Right lobe of liver (tissue), 6 donors: ENCODE measurements at regions not wholly inside any gene's neighbourhood (a gene's known extent, or its start where the extent isn't known, plus 50 kb on each side); places are given as distances from the start of the nearest gene placed in this dataset.

Source experiments
- ATAC-seq, 4 donors: fragments of 200-7000 bp; cut with Tn5 transposase; one replicate each; pipeline ENCODE4 v1.9.1; 2020; ENCODE audit warnings: mild to moderate bottlenecking in 4 of 4, moderate library complexity in 4 of 4
- DNase-seq, 3 donors: peaks; one replicate each; pipeline ENCODE4 v3.0.0-alpha.2; 2020
- H3K27ac ChIP-seq, 3 donors: fragments of 200-600 bp; one replicate each; pipeline ENCODE4 v1.8.0; 2022
- H3K27me3 ChIP-seq, 2 donors: fragments of 200-600 bp; one replicate each; pipeline ENCODE4 v1.8.0; 2022
- H3K36me3 ChIP-seq, 4 donors: fragments of 200-600 bp; sonication (generic) in 1 of 4; one replicate each; pipeline versions ENCODE4 v1.5.1 to v1.8.0; 2017 to 2022; ENCODE audit warnings: control low read depth in 1 of 4
- H3K4me1 ChIP-seq, 4 donors: fragments of 200-600 bp; sonication (generic) in 1 of 4; one replicate each; pipeline versions ENCODE4 v1.5.1 to v1.8.0; 2017 to 2022; ENCODE audit warnings: control low read depth in 1 of 4
- H3K4me3 ChIP-seq, 3 donors: fragments of 200-600 bp; one replicate each; pipeline ENCODE4 v1.8.0; 2022
- H3K9me3 ChIP-seq, 4 donors: fragments of 200-600 bp; sonication (generic) in 1 of 4; one replicate each; pipeline versions ENCODE4 v1.5.1 to v1.8.0; 2017 to 2022; ENCODE audit warnings: control low read depth in 1 of 4
- CTCF ChIP-seq, 4 donors: fragments of 200-600 bp in 3 of 4; fragments of 450-650 bp in 1 of 4; IDR thresholded peaks; one replicate each; pipeline versions ENCODE4 v1.5.1 to v1.8.0; 2016 to 2022; ENCODE audit warnings: antibody characterized with exemption in 4 of 4, mild to moderate bottlenecking in 2 of 4
- POLR2A ChIP-seq: fragments of 450-650 bp; IDR thresholded peaks from one replicate; pipeline ENCODE4 v1.6.1; 2017; ENCODE audit warnings: antibody characterized with exemption, mild to moderate bottlenecking
- WGBS: methylation state at CpG from one replicate; pipeline ENCODE4 v1.1.6; 2018; ENCODE audit warnings: low coverage, low lambda C conversion rate; ENCODE audit not compliant: insufficient coverage; ENCODE audit errors: missing lambda C conversion rate; 5-methylcytosine and 5-hydroxymethylcytosine counted together
- intact Hi-C, 2 donors: fragments of 100-400 bp; cut with DNase I; formaldehyde crosslinking; loops; one replicate each; pipeline versions ENCODE4 v1.11.2 to v1.14.1; 2022
- donor health status: DM: no; HTN: yes; CAD: no.
- donor health status: DM: no; HTN: no; CAD: no.
- donor health status: DM: no; HTN: no; CAD: no.
- donor health status: DM: no; HTN: yes; CAD: no.
- donor health status: DM: no; HTN: yes; CAD: no.

- Histone ChIP-seq H3K4me3 (no peak overlapping the region), H3K36me3 (no peaks in the 10 kb centered on the region), H3K4me1 (no peaks in the 10 kb centered on the region), H3K27me3 (no peaks in the 10 kb centered on the region), H3K27ac (no peak overlapping the region), H3K9me3 (no peaks in the 10 kb centered on the region)
- TF ChIP-seq POLR2A (no peak), CTCF (IDR thresholded peaks at IDR 0.05) (no peak)
- DNase-seq (no peak), ATAC-seq (no peak)
- intact Hi-C loops: no loop called here
- 66% methylated on average over 3 of the region's 3 CpGs for WGBS
Measured at GRCh38 chr7:15105711-15106110, 203.2 kb upstream of the DGKB start.

- TF ChIP-seq CTCF (IDR thresholded peaks at IDR 0.05): no peak
- TF ChIP-seq POLR2A: no peak
- no peaks in the 10 kb centered on the region for H3K4me1 ChIP-seq
- ATAC-seq (no peak), DNase-seq (no peak)
- intact Hi-C loops: no loop called here
- no peak overlapping the region for H3K4me3 ChIP-seq
- no peaks in the 10 kb centered on the region for H3K9me3 ChIP-seq
- 44% methylated on average over 1 of the region's 1 CpG for WGBS
- H3K36me3 ChIP-seq: no peaks in the 10 kb centered on the region
- H3K27me3 ChIP-seq: no peaks in the 10 kb centered on the region
- H3K27ac ChIP-seq: no peak overlapping the region
Measured at GRCh38 chr7:15104411-15105092, 202.0 kb upstream of the DGKB start.

- TF ChIP-seq CTCF (IDR thresholded peaks at IDR 0.05): no peak
- TF ChIP-seq POLR2A: no peak
- no peak for DNase-seq
- Histone ChIP-seq H3K9me3 (no peaks in the 10 kb centered on the region), H3K4me1 (no peaks in the 10 kb centered on the region), H3K27me3 (no peaks in the 10 kb centered on the region), H3K4me3 (no peak overlapping the region), H3K27ac (no peak overlapping the region), H3K36me3 (no peaks in the 10 kb centered on the region)
- intact Hi-C loops: no loop called here
- ATAC-seq: no peak
Measured at GRCh38 chr7:15099074-15099473, 196.5 kb upstream of the DGKB start.

- Histone ChIP-seq H3K9me3 (no peaks in the 10 kb centered on the region), H3K27me3 (no peaks in the 10 kb centered on the region), H3K4me3 (no peak overlapping the region), H3K36me3 (no peaks in the 10 kb centered on the region), H3K4me1 (no peaks in the 10 kb centered on the region), H3K27ac (no peak overlapping the region)
- intact Hi-C loops: no loop called here
- DNase-seq (no peak), ATAC-seq (no peak)
- WGBS: 0% methylated on average over 2 of the region's 4 CpGs
- no peak for TF ChIP-seq POLR2A
- TF ChIP-seq CTCF (IDR thresholded peaks at IDR 0.05): no peak
Measured at GRCh38 chr7:15096853-15097252, 194.3 kb upstream of the DGKB start.

DNA sequence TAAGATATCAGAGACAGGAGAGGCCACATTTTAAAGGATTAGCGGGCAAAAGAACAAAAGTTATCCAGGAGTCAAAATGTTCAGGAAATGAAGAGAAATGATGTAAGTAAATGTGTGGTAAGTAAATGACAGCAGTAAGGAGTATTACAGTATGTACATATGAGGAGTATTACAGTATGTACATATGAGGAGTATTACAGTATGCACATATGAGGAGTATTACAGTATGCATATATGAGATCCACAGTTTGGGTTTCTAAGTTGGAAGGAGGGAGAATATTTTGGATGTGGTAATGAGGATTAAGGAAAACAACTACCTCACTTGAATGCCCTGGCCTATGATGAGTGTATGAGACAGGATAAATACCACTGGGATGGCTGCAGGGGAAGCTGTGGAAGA lies 192.4 kb upstream of the DGKB start:
- intact Hi-C loops: no loop called here
- no peak for TF ChIP-seq POLR2A
- TF ChIP-seq CTCF (IDR thresholded peaks at IDR 0.05): no peak
- no peak overlapping the region for H3K4me3 ChIP-seq
- H3K27me3 ChIP-seq: no peaks in the 10 kb centered on the region
- no peak for ATAC-seq
- H3K9me3 ChIP-seq: no peaks in the 10 kb centered on the region
- H3K4me1 ChIP-seq: no peaks in the 10 kb centered on the region
- no peak for DNase-seq
- H3K27ac ChIP-seq: no peak overlapping the region
- no peaks in the 10 kb centered on the region for H3K36me3 ChIP-seq
- WGBS: 90% methylated on average over 1 of the region's 1 CpG
